ENCODE measurements at regions not wholly inside any gene's neighbourhood (a gene's known extent, or its start where the extent isn't known, plus 50 kb on each side); places are given as distances from the start of the nearest gene placed in this dataset.

GRCh38 chr1:55425310-55425930, 210.3 kb upstream of the USP24 start:
- no peak for TF ChIP-seq CTCF (conservative IDR thresholded peaks at IDR 0.05; ENCODE audit: low read length)
- no peak for TF ChIP-seq EZH2phosphoT487 (IDR thresholded peaks at IDR 0.05; ENCODE audit: borderline replicate concordance)

Measured in Loucy (cell line).